H1 (cell line): ENCODE measurements at regions not wholly inside any gene's neighbourhood (a gene's known extent, or its start where the extent isn't known, plus 50 kb on each side); places are given as distances from the start of the nearest gene placed in this dataset.

Experiments used
- CTCF ChIA-PET: fragments of 300-600 bp; sonication (Branson Sonifier 250); formaldehyde crosslinking; loops from one replicate; lab custom pipeline; 2021; ENCODE audit not compliant: partially characterized antibody; lab: Charles Lee
- POLR2A ChIA-PET: fragments of 300-600 bp; sonication (Branson Sonifier 250); formaldehyde crosslinking; loops from one replicate; lab custom pipeline; 2021; ENCODE audit warnings: inconsistent platforms; ENCODE audit not compliant: partially characterized antibody; lab: Charles Lee
- DNase-seq, 2 experiments: peaks; one replicate each; pipeline versions ENCODE4 v3.0.0 to v3.0.0-alpha.2; 2010 to 2022; ENCODE audit warnings: low spot score in 2 of 2, low read depth in 1 of 2, mixed read lengths in 1 of 2
- FAIRE-seq: peaks from 2 replicates; lab custom pipeline; 2011; peaks lifted over from hg19 to GRCh38; lab: Jason Lieb, UNC
- H2AFZ ChIP-seq: 2 replicates; pipeline ENCODE4 v1.8.1; 2012; ENCODE audit warnings: low read length, inconsistent platforms
- H2AK5ac ChIP-seq: 2 replicates; pipeline ENCODE4 v1.6.1; 2013; ENCODE audit warnings: low read depth, low read length
- H2BK120ac ChIP-seq: replicated peaks from 2 replicates; pipeline ENCODE3; 2013; ENCODE audit warnings: low read depth, low read length, inconsistent platforms
- H2BK12ac ChIP-seq: 2 replicates; pipeline ENCODE4 v1.6.1; 2013; ENCODE audit warnings: low read depth, low read length
- H2BK15ac ChIP-seq: 2 replicates; pipeline ENCODE4 v1.6.1; 2013; ENCODE audit warnings: low read length
- H2BK20ac ChIP-seq: 2 replicates; pipeline ENCODE4 v1.6.1; 2013; ENCODE audit warnings: low read length
- H2BK5ac ChIP-seq: 2 replicates; pipeline ENCODE4 v1.6.1; 2013; ENCODE audit warnings: low read depth, low read length
- H3K14ac ChIP-seq: 2 replicates; pipeline ENCODE4 v1.6.1; 2013; ENCODE audit warnings: inconsistent platforms; ENCODE audit not compliant: insufficient read length
- H3K18ac ChIP-seq: 2 replicates; pipeline ENCODE4 v1.6.1; 2013; ENCODE audit warnings: low read length; ENCODE audit errors: extremely low read depth
- H3K23ac ChIP-seq: 2 replicates; pipeline ENCODE4 v1.6.1; 2013; ENCODE audit warnings: inconsistent platforms; ENCODE audit not compliant: insufficient read length
- H3K23me2 ChIP-seq: 2 replicates; pipeline ENCODE4 v1.6.1; 2013; ENCODE audit warnings: low read depth, low read length
- H3K27ac ChIP-seq: 2 replicates; pipeline ENCODE4 v1.6.1; 2011; ENCODE audit warnings: low read depth, low read length, inconsistent platforms
- H3K27me3 ChIP-seq, 4 experiments: replicated peaks in 1 of 4; 1 replicate in 1 of 4; 2 replicates in 3 of 4; pipeline versions ENCODE4 v1.6.1 to v1.8.1; 2011 to 2013; ENCODE audit warnings: low read length in 3 of 4, mild to moderate bottlenecking in 3 of 4, inconsistent platforms in 2 of 4, mixed read lengths in 2 of 4, moderate library complexity in 1 of 4; ENCODE audit not compliant: control insufficient read depth in 3 of 4, insufficient read depth in 3 of 4; ENCODE audit errors: extremely low read depth in 1 of 4
- H3K36me3 ChIP-seq, 4 experiments: 2 replicates each; pipeline versions ENCODE4 v1.6.1 to v1.8.1; 2011 to 2013; ENCODE audit warnings: mild to moderate bottlenecking in 4 of 4, low read length in 3 of 4, moderate library complexity in 2 of 4, control low read depth in 1 of 4, inconsistent platforms in 1 of 4; ENCODE audit not compliant: insufficient read depth in 4 of 4, control insufficient read depth in 2 of 4
- H3K4ac ChIP-seq: replicated peaks from 2 replicates; pipeline ENCODE3; 2013; ENCODE audit warnings: low read length, low read depth, mixed read lengths, inconsistent platforms; ENCODE audit not compliant: insufficient read length
- H3K4me1 ChIP-seq, 4 experiments: replicated peaks in 1 of 4; 1 replicate in 1 of 4; 2 replicates in 3 of 4; pipeline versions ENCODE4 v1.6.1 to v1.8.1; 2011 to 2013; ENCODE audit warnings: low read length in 3 of 4, inconsistent platforms in 2 of 4, mixed read lengths in 1 of 4; ENCODE audit not compliant: insufficient read depth in 4 of 4, control insufficient read depth in 3 of 4
- H3K4me2 ChIP-seq, 2 experiments: 2 replicates each; pipeline versions ENCODE4 v1.6.1 to v1.8.1; 2011 to 2013; ENCODE audit warnings: low read depth in 2 of 2, low read length in 2 of 2, control low read depth in 1 of 2, inconsistent platforms in 1 of 2, mild to moderate bottlenecking in 1 of 2; ENCODE audit not compliant: insufficient read depth in 1 of 2
- H3K4me3 ChIP-seq, 4 experiments: fragments of 200-600, 300-600 bp in 1 of 4; sonication (generic), shearing (Covaris generic), sonication (Bioruptor Twin) in 1 of 4; 2 replicates each; pipeline versions ENCODE4 v1.5.1 to v1.8.1; 2011 to 2016; ENCODE audit warnings: low read length in 4 of 4, low read depth in 3 of 4, control low read depth in 2 of 4, inconsistent platforms in 2 of 4, mild to moderate bottlenecking in 2 of 4, mixed read lengths in 1 of 4, moderate library complexity in 1 of 4; ENCODE audit not compliant: insufficient read depth in 2 of 4; ENCODE audit errors: extremely low read depth in 1 of 4
- H3K56ac ChIP-seq: replicated peaks from 2 replicates; pipeline ENCODE3; 2013; ENCODE audit warnings: low read depth, mild to moderate bottlenecking, mixed read lengths, low read length, inconsistent platforms; ENCODE audit not compliant: insufficient read length
- H3K79me1 ChIP-seq: 2 replicates; pipeline ENCODE4 v1.6.1; 2013; ENCODE audit warnings: low read depth, low read length, control low read depth
- H3K79me2 ChIP-seq, 2 experiments: 2 replicates each; pipeline versions ENCODE4 v1.6.1 to v1.8.1; 2012 to 2013; ENCODE audit warnings: low read length in 2 of 2, mild to moderate bottlenecking in 2 of 2, inconsistent platforms in 1 of 2; ENCODE audit not compliant: insufficient read depth in 2 of 2, control insufficient read depth in 1 of 2
- H3K9ac ChIP-seq, 4 experiments: replicated peaks in 1 of 4; 1 replicate in 1 of 4; 2 replicates in 3 of 4; pipeline versions ENCODE4 v1.6.1 to v1.8.1; 2011 to 2013; ENCODE audit warnings: low read depth in 3 of 4, low read length in 3 of 4, control low read depth in 2 of 4, mild to moderate bottlenecking in 2 of 4, moderate library complexity in 2 of 4, inconsistent platforms in 1 of 4; ENCODE audit errors: extremely low read depth in 1 of 4
- H3K9me3 ChIP-seq, 2 experiments: 2 replicates each; pipeline versions ENCODE4 v1.6.1 to v1.8.1; 2012 to 2013; ENCODE audit warnings: mild to moderate bottlenecking in 2 of 2, moderate library complexity in 2 of 2, control low read depth in 1 of 2, inconsistent platforms in 1 of 2, low read depth in 1 of 2, low read length in 1 of 2, mixed read lengths in 1 of 2; ENCODE audit not compliant: insufficient read depth in 2 of 2
- H4K20me1 ChIP-seq, 2 experiments: replicated peaks in 1 of 2; 2 replicates each; pipeline versions ENCODE3 to v1.8.1; 2011 to 2013; ENCODE audit warnings: inconsistent platforms in 2 of 2, low read length in 2 of 2, mild to moderate bottlenecking in 1 of 2; ENCODE audit not compliant: insufficient read depth in 2 of 2, control insufficient read depth in 1 of 2
- H4K5ac ChIP-seq: 2 replicates; pipeline ENCODE4 v1.6.1; 2013; ENCODE audit warnings: low read length, low read depth, mixed read lengths, inconsistent platforms; ENCODE audit not compliant: insufficient read length
- H4K8ac ChIP-seq: 2 replicates; pipeline ENCODE4 v1.8.0; 2013; ENCODE audit warnings: mild to moderate bottlenecking, moderate library complexity, low read length, inconsistent platforms; ENCODE audit not compliant: insufficient read depth; ENCODE audit errors: extremely low read depth
- H4K91ac ChIP-seq: replicated peaks from 2 replicates; pipeline ENCODE3; 2013; ENCODE audit warnings: low read length, mixed read lengths, inconsistent platforms; ENCODE audit not compliant: insufficient read length
- ASH2L ChIP-seq: fragments of 200-600, 300-600 bp; sonication (generic); IDR thresholded peaks from one replicate; pipeline ENCODE4 v1.7.1; 2017; ENCODE audit warnings: low read length
- BRCA1 ChIP-seq: IDR thresholded peaks from 2 replicates; pipeline ENCODE4 v1.6.1; 2012; ENCODE audit warnings: low read depth, low read length, improper control_type of control experiment
- HDAC6 ChIP-seq: IDR thresholded peaks from one replicate; pipeline ENCODE4 v1.7.1; 2012; ENCODE audit warnings: low read depth, mild to moderate bottlenecking, inconsistent platforms, low read length, moderate library complexity
- JUN ChIP-seq: IDR thresholded peaks from 2 replicates; pipeline ENCODE4 v1.6.1; 2011; ENCODE audit warnings: low read depth, mild to moderate bottlenecking, improper control_type of control experiment, low read length
- SIX5 ChIP-seq: IDR thresholded peaks from 2 replicates; pipeline ENCODE4 v1.6.1; 2011; ENCODE audit warnings: mild to moderate bottlenecking, low read depth, low read length
- TBP ChIP-seq: IDR thresholded peaks from 2 replicates; pipeline ENCODE4 v1.6.1; 2011; ENCODE audit warnings: low read depth, low read length, improper control_type of control experiment
- TEAD4 ChIP-seq: IDR thresholded peaks from 2 replicates; pipeline ENCODE4 v1.6.1; 2012; ENCODE audit warnings: low read depth, low read length, inconsistent platforms, mixed read lengths
- ZNF274 ChIP-seq: IDR thresholded peaks from 2 replicates; pipeline ENCODE4 v1.7.0; 2012; ENCODE audit warnings: low read length, borderline replicate concordance; ENCODE audit errors: extremely low read depth
- WGBS, 2 experiments: shearing (Covaris generic) in 1 of 2; methylation state at CpG; one replicate each; pipeline versions ENCODE4 v1.1.6 to v1.1.7; 2013 to 2015; ENCODE audit warnings: low lambda C conversion rate in 2 of 2, mixed read lengths in 2 of 2, inconsistent platforms in 1 of 2, low coverage in 1 of 2, missing lambda C conversion rate in 1 of 2; ENCODE audit not compliant: insufficient replicate concordance in 2 of 2, insufficient coverage in 1 of 2, insufficient read length in 1 of 2; ENCODE audit errors: extremely low coverage in 1 of 2, missing lambda C conversion rate in 1 of 2; 5-methylcytosine and 5-hydroxymethylcytosine counted together

DNA sequence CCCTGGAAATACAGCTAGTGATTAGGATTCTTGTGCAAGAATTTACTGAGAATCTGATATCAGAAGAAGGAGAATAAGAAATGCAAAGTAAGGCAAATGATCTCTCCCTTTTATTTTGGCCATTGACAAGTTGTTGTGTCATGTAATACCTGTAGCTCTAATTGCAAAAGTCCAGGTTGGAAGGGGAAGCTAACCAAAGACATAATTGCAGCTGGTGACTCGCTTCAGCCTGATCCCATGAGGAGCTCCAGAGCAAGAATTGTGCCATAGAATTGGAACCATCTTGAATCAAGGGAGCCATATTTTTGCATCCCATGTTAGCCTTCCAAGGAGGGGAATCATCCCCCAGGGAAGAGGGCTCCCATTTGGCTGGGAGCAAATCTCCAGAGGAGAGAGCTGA lies 149.6 kb upstream of the MOCS2 start:
- Histone ChIP-seq H2BK120ac (no peak overlapping the region), H3K9me3 (no peaks in the 10 kb centered on the region), H4K5ac (no peak overlapping the region), H2BK12ac (no peak overlapping the region), H2AFZ (no peak overlapping the region), H3K27me3 (no peaks in the 10 kb centered on the region), H4K20me1 (no peaks in the 10 kb centered on the region), H3K18ac (no peak overlapping the region), H3K23ac (no peak overlapping the region), H2AK5ac (no peak overlapping the region), H3K27ac (no peak overlapping the region), H3K4me2 (no peak overlapping the region), H3K4ac (no peak overlapping the region), H3K9ac (no peak overlapping the region), H3K79me2 (no peaks in the 10 kb centered on the region), H4K8ac (no peak overlapping the region), H2BK15ac (no peak overlapping the region), H3K23me2 (no peaks in the 10 kb centered on the region), H3K79me1 (no peaks in the 10 kb centered on the region; the same call in 1 of the 2 replicates), H2BK20ac (no peak overlapping the region), H3K14ac (no peak overlapping the region), H2BK5ac (no peak overlapping the region), H4K91ac (no peak overlapping the region), H3K4me3 (no peak overlapping the region), H3K4me1 (no peaks in the 10 kb centered on the region), H3K56ac (no peak overlapping the region), H3K36me3 (no peaks in the 10 kb centered on the region)
- CTCF ChIA-PET, result no interaction called here
- FAIRE-seq (no peak), DNase-seq (no peak)
- POLR2A ChIA-PET, result no interaction called here
- TF ChIP-seq SIX5 (no peak), ZNF274 (no peak), ASH2L (no peak), HDAC6 (no peak), BRCA1 (no peak), TBP (no peak), TEAD4 (no peak), JUN (no peak)
- WGBS, 2 experiments, result 92% methylated on average over 1 of the region's 1 CpG; no CpG with 5 or more reads in 1 of the 2 experiments
